ENCODE measurements at regions not wholly inside any gene's neighbourhood (a gene's known extent, or its start where the extent isn't known, plus 50 kb on each side); places are given as distances from the start of the nearest gene placed in this dataset.
A peak's percentile ranks its signal among the peaks of the same experiment; 100 is the strongest.

DNA sequence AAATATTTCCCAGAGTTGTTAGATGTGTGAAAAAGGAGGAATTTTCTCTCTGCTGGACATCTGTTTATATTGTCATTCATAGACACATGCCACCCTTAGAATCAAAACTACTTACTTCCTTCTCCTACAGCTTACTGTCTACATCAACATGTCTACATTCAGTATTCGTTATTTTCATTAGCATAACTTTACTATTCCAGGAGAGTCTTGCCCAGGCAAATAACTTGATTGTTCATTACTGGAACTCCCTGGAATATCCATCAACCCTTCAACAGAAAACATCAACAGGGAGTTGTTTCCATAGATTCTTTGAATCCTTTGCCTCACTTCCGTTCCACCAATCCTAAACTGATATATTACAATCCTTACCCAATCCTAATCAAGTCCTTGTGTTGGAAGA, 457.5 kb upstream of the ZNF608 start:
- no peak for DNase-seq (ENCODE audit: low read depth)
- H3K4me3 ChIP-seq (ENCODE audit: low read depth, low read length), result no peak overlapping the region

DNA sequence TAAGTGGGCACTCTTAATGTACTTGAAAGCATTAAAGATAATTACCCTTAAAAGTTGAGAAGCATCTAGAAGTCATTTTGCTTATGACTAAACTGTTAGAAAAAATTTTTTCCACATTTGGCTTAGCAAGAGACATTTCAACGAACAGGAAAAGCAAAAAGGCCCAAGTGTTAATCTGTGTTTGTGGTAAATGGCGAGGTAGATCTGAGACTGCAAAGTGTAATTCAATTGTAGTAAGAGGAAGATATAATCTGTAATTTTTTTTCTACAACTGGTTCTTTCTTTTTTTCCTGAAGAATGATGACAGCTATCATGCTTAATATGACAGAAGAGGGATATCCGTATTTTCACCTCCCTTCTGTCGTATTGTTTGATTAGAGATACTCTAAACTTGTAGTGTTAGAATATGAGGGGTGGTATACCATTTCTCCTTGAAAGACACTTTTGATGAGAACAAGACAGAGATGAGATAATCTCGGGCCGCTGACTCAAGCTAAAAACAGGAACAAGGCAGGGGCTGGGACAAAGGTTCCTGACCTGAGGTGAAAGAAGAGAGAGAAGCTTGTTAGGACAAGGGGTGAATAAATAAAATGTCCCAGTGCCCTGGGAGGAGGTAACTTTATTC, 459.3 kb upstream of the ZNF608 start:
- no peak overlapping the region for H3K4me3 ChIP-seq (ENCODE audit: low read depth, low read length)
- DNase-seq (ENCODE audit: low read depth), result no peak

DNA sequence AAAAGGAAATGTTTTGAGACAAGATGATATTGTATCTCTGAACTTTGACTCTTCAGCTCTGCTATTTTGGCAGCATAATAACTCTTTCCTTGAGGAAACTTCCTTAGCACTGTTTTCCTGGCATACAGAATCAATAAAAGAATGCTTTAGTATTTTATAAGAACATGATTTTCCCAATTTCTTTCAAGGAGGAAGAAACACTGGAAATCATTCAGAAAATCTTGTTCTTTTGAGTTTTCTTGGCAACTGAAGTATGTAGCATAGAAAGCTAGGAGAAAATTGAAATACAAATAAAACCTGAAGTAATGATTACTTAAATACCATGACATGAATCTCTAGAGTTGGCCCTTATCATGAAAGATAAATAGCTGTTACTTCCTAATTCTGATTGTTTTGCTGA, 461.4 kb upstream of the ZNF608 start:
- H3K4me3 ChIP-seq (ENCODE audit: low read depth, low read length), result no peak overlapping the region
- no peak for DNase-seq (ENCODE audit: low read depth)

DNA sequence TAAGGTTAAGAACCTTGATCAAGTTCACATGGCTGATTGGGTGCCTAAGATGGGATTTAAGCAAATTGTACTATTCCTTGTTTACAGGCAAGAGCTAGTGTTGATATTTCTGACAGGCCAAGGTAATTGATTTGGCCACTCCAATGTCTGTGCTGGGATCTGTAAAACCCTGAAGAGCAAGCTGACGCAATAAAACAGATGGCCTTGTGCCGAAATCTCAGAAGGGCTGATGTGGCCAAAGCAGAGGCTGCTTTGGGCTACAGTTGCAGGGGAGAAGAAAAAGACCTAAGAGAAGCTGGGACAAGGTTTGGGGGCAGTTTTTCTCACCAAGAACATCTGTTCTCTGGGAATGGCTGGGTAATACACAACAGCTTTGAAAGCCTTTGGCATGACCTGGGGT, 463.2 kb upstream of the ZNF608 start:
- peak; percentile 44 for DNase-seq (ENCODE audit: low read depth)

DNA sequence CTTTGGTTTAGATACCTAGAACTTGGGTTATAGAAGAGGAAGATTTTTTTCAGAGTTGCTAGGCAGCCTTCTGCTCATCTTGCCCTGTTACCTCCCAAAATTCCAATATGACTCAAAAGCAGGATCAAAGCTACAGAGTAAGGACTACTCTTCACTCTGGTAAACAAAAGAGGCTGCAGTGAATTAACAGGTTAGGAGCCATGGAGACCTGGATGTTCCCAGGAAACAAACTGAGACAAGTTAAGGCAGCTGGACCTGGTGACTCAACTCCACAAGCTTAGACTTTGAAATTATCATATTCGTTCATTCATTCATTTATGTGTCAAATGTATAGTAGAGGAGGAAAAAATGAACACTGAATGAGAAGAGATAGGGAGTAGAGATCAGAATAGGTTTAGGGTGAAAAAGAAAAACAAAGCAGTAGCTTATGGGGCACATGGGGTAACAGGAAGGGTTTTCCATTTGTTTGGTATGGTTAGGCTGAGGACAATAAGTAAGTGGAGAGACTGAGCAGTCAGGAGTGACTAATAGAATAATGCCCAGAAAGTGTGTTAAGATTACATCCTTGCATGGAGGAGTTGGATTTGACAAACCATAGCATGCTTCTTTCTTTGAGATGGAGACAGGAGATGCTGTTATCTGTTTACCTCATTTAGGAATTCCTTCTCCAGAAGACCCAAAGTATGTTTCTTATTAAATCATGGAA, 464.0 kb upstream of the ZNF608 start:
- H3K4me3 ChIP-seq (ENCODE audit: low read depth, low read length), result no peak overlapping the region
- no peak for DNase-seq (ENCODE audit: low read depth)

More for the DNA sequence above, 463.2 kb upstream of the ZNF608 start:
- H3K4me3 ChIP-seq (ENCODE audit: low read depth, low read length), result no peak overlapping the region

DNA sequence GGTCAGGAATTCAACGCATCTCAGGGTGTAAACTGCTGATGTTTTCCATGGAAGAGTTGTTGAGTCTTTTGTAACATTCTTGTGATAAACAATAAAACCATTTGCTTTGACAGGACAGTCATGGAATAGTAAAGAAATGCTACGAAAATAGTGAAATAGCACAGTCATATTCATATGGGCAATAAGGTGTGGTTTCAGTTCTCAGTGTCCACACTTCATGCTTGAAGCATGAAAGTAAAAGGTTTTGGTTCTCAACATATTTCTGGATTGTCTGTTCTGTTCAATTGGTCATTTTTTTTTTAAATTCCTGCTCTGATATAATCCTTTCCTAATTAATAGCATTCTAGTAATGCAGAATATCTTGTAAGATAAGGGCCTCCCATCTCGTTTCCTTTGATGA, 467.6 kb upstream of the ZNF608 start:
- no peak overlapping the region for H3K4me3 ChIP-seq (ENCODE audit: low read depth, low read length)
- no peak for DNase-seq (ENCODE audit: low read depth)

DNA sequence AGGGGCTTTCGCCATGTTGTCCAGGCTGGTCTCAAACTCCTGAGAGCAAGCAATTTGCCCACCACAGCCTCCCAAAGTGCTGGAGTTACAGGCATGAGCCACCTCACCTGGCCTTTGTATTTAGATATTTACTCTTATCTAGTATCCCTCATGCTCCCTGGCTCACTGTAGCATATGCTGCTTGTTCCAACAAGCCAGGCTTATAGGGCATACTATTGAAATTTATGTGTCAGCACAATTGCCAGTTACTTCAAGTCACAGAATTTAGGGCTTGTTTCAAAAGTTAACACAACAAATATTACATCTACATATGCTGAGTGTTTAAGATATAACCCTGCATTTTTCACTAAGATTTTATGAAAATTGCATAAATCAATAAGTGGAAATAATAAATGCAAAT, 469.2 kb upstream of the ZNF608 start:
- DNase-seq (ENCODE audit: low read depth), result no peak

DNA sequence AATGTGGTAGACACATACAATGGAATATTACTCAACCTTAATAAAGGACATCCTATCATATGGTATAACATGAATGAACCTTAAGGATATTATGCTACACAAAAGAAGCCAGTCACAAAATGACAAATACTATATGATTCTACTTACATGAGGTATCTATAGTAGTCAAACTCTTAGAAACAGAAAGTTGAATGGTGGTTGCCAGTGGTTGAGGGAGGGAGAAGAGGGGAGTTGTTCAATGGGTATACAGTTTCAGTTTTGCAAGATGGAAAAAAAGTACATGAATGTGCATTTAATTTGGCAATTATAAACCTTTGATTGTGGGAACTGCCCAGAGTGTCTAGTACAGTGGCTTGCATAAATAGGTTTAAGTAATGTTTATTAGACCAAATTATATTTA, 473.3 kb upstream of the ZNF608 start:
- no peak overlapping the region for H3K4me3 ChIP-seq (ENCODE audit: low read depth, low read length)
- DNase-seq (ENCODE audit: low read depth), result no peak

More for the DNA sequence above, 469.2 kb upstream of the ZNF608 start:
- no peak overlapping the region for H3K4me3 ChIP-seq (ENCODE audit: low read depth, low read length)

DNA sequence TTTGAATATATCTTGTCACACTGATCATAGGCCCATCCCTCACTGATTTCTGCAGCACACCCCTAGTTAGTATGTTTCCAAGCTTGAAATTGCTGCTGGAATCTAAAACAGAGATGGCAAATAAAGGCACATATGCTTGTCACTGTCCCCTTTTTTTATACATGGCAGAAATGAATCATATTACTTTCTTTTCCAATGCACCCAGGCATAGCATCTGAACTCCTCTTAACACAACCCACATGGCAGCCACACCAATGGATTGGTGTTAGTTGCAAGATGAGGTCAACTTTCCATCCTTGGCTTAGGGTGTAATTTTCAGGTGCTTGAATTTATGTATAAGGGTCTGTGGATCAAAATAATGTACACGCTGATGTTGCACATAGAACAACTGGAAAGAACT, 473.8 kb upstream of the ZNF608 start:
- H3K4me3 ChIP-seq (ENCODE audit: low read depth, low read length), result no peak overlapping the region
- DNase-seq (ENCODE audit: low read depth), result no peak

DNA sequence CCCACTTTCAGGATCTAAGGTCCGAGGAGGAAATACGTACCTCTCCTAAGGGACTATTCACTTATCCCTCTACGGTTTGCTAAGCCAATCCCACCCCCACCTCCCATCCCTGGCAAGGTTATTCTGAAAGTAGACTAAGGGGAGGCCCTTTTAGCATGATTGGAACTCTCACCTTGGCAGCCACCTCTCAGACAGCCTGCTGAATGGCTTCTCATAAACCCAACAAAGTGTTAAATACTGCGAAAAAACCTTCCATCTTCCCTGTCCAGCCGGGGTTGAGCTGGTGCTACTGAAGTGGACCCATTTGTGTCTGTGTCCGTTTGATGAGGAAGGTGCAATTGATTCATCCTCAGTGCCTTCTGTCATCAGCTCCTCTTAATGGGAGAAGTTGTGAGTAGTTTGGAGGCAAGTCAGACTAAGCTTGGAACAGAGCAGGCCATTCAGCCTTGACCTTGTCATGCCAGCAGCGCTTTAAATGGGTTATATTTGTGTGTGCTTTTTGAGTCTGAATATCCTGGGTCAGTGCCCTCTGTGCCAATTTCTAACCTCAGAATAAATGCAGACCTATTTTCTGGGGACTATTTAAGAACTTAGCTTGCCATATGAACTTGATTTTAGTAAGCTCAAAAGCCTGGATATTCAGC, 476.3 kb upstream of the ZNF608 start:
- DNase-seq (ENCODE audit: low read depth), result no peak
- no peak overlapping the region for H3K4me3 ChIP-seq (ENCODE audit: low read depth, low read length)

DNA sequence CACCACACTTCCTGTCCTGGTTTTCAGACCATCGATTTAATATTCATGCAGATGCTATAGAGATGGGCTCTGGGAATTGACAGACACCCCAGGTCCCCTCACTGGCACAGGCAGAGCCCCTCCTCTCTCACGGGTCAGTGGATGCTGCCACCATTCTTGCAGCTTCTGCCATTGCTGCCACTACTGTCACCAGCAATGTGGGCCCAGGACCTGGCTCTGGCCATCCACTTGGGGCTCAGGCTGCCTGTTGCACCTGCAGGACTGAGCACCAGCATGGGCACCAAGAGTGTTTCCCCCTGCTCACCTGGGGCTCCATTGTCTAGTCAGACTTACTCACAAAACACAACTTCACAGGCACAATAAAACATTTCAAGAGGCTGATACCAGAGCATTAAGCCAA, 479.0 kb upstream of the ZNF608 start:
- H3K4me3 ChIP-seq (ENCODE audit: low read depth, low read length), result no peak overlapping the region
- DNase-seq (ENCODE audit: low read depth), result no peak

DNA sequence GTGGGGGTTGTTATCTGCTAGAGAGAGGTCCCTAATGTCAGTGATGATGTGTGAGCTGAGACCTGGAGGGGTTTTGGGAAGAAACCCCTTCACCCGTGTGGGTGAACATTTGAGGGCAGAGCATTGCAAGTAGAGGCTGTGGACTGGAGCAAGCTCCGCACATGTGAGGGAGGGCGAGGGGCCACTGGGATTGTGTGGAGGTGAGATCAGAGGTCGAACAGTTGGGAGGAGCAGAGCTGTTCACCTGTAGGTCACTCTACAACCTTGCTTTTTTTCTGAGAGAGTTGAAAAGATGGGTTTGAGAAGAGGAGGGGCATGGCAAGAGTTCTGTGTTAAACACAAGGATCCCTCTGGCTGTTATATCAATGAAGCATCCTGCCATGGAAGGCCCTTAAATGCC, 480.4 kb upstream of the ZNF608 start:
- DNase-seq (ENCODE audit: low read depth), result no peak
- no peak overlapping the region for H3K4me3 ChIP-seq (ENCODE audit: low read depth, low read length)

DNA sequence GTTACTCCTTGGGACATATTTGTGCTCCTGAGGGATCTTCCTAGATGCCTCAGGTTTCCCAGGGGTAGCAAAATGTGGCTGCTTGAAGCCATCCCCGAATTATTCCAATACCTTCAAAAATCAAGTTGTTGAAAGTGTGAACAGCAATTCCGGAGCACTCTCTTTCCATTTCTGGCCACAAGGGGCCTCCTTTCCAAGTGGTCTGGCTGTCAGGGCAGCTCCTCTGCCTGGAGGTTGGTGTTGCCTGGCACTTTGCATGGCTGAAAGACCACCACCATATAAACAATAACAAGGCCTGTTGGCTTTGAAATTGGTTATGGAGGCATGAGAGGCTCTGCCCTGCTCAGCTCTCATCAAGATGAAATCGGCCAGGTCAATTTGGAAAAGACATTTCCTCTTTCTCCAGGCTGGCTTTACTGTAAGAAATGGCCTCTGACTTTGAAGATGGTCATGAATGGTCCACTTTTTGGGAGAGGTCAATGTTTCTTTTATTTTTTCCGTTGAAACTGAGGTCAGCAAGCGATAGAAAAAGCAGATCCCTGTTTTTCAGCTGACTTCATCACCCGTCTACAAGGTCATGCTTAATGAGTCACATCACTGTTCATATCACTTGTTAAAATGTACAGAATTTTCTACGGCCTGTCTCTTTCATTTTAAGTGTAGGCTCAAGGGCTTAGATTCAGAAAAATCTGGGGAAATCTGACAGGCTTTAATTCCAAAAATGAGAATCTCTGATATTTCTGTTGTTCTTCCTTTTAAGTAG, 481.1 kb upstream of the ZNF608 start:
- no peak overlapping the region for H3K4me3 ChIP-seq (ENCODE audit: low read depth, low read length)
- no peak for DNase-seq (ENCODE audit: low read depth)

DNA sequence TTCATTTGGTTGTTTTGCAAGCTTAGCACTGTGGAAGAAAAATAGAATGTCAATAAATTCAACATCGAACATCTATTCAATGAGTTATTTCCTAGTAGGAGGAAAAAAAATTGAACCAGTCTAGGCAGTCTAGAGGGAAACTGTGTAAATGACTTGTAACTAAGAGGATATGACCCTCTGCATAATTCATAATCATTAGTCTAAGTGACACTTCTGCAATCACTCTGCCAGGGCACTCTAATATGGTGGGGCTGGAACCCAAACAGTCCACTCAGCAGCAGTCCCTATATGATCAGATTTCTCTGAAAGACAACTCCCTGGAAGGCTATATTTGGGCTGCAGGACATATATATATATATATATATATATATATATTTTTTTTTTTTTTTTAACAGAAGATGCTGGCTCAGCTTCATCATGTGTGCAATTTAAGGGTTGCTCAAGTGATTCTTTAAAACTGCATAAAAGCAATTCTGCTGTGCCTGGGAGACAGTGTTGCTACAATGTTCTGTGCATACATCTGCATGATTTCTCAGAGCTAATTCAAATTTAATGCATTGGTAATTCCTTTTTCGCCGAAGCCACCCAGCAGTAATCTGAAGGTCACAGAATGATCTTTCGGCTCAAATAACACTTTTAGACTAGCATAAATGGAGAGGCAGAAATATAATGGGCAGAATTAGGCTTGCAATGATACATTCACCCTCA, 482.1 kb upstream of the ZNF608 start:
- no peak overlapping the region for H3K4me3 ChIP-seq (ENCODE audit: low read depth, low read length)
- no peak for DNase-seq (ENCODE audit: low read depth)

DNA sequence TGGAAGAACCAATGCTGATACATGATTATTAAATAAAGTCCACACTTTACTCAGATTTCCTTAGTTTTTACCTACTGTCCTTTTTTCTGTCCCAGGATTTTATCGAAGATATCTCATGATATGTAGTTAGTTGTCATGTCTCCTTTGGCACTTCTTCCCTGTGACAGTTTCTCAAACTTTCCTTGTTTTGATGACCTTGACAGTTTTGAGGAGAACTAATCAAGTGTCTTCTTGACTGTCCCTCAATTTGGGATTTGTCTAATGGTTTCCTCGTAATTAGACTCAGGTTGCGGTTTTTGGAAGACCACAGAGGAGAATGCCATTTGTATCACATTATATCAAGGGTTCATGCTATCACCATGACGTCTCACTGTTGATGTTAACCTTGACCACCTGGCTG, 483.1 kb upstream of the ZNF608 start:
- no peak overlapping the region for H3K4me3 ChIP-seq (ENCODE audit: low read depth, low read length)
- DNase-seq (ENCODE audit: low read depth), result no peak

DNA sequence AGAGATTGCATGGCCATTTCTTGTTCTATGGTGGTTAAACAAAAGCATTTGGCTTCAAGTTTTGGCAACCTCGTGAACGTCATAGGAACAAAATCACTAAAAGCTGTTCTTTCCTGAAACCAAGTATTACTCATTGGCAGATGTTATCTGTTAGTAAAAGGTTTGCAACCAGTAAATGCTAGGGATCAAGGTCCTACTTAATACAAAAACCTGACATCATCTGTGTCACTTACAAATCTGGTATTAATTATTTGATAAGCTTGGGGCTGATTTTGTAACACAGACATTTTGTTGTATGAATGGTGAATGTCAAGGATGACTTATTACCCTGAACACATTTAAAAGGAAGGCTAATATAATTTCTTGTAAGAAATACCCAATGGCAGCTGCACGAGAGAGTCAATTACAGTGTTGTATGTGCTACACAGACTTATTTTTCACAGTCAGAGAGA, 486.4 kb upstream of the ZNF608 start:
- H3K4me3 ChIP-seq (ENCODE audit: low read depth, low read length), result no peak overlapping the region
- peak; percentile 79 for DNase-seq (ENCODE audit: low read depth)

DNA sequence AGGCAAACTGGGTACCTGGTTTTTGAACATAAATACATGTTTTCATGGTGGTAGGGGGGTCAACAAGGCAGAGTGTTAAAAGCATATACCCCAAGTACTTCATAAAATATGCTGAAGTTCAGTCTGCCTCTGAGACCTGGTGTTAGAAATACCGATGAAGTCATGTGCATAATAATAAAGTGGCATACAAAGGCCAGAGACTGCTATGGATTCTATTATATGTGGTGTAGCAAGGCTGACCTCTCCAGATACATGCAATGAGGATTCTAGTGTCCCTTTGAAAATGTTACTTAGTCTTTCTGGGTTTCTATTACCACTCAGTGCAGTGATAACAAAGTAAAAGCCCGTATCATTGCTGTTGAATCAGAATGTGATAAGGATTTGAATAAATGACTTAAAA, 487.5 kb upstream of the ZNF608 start:
- no peak for DNase-seq (ENCODE audit: low read depth)
- H3K4me3 ChIP-seq (ENCODE audit: low read depth, low read length), result no peak overlapping the region

DNA sequence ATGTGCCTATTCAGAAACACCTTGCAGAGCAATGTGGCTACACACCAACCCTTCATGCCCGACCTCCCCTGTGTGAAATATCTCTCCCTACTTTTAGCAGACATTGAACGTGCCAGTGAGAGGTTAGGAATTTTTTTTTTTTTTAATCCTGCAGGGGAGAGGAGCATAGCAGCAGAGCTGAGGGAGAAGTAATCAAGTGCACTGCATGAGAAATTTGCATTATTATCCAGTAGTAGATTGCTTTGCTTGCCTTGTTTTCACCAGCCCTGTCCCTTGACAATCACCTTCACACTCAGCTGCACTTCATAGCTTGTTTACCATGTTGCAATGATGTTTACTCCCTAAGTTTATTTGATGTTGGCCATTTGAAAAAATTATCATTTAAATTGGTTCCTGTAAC, 489.6 kb upstream of the ZNF608 start:
- no peak overlapping the region for H3K4me3 ChIP-seq (ENCODE audit: low read depth, low read length)
- DNase-seq (ENCODE audit: low read depth), result no peak

DNA sequence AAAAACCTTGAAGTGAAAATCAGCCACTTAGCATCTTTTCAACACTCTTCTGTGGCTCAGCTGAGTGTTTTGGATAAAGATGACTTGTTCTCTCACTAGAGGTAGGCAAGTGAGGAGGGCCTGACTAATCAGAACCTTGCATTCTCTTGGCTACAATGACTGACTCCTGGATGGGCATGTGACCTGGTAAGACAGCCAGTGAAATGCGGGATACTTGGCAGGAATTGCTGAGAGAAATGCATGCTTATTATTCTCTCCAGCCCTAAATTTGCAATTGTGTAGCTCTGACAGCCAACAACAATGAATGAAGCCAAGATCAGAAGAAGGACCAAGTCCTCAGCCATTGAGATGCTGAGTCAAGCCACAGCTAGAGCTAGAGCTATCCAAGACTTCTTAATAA, 490.5 kb upstream of the ZNF608 start:
- no peak overlapping the region for H3K4me3 ChIP-seq (ENCODE audit: low read depth, low read length)
- DNase-seq (ENCODE audit: low read depth), result no peak

DNA sequence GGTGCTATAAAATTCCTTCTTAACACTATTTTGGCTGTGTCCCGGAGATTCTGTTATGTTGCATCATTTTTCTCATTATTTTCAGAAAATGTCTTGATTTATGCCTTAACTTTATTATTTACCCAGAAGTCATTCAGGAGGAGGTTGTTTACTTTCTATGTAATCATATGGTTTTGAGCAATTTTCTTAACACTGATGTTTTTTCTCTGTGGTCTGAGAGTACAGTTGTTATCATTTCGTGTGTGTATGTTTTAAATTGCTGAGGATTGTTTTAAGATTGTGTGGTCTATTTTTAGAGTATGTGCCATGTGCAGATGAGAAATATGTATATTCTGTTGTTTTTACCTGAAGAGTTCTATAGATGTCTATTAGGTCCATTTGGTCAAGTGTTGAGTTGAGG, 498.1 kb upstream of the ZNF608 start:
- DNase-seq (ENCODE audit: low read depth), result no peak
- H3K4me3 ChIP-seq (ENCODE audit: low read depth, low read length), result no peak overlapping the region

Measured in skeletal muscle cell (primary cell).